Stimulated activated CD4-positive, alpha-beta T cell treated with anti-CD3 and anti-CD28 coated beads, Interleukin-15, amount 100 ng/mL, for 24 hours (primary cell): ENCODE measurements at regions not wholly inside any gene's neighbourhood (a gene's known extent, or its start where the extent isn't known, plus 50 kb on each side); places are given as distances from the start of the nearest gene placed in this dataset.
"Not testable (repeated sequence)": the region's sequence is repeated elsewhere in the genome, so short reads cannot be mapped to it uniquely, and the experiment has no call there.

ENCODE experiments used
- DNase-seq: peaks from one replicate; pipeline ENCODE4 v3.0.0-alpha.2; 2020

DNA sequence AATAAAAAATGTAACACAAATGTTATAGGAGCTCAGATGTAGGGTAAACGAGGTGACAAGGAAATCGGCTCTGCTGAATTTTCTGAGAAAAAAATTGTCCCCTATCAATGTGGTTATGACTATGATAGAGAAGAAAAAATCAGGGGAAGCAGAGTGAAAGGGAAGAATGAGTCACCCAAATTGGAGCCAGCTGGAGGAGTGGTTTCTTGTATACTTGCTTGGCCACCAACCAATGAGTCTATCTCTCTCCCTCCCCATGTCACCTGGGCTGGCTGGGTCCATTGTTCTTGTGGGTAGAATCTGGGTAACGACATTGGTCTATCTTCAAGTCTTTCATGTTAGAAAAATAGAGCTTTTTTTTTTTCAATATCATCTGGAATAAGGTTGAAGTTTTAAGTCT, 196.6 kb upstream of the FLRT2 start:
- no peak for DNase-seq

GRCh38 chr14:85333841-85334240, 196.1 kb upstream of the FLRT2 start:
- DNase-seq: no peak

GRCh38 chr14:85334316-85334715, 195.6 kb upstream of the FLRT2 start:
- DNase-seq: no peak

DNA sequence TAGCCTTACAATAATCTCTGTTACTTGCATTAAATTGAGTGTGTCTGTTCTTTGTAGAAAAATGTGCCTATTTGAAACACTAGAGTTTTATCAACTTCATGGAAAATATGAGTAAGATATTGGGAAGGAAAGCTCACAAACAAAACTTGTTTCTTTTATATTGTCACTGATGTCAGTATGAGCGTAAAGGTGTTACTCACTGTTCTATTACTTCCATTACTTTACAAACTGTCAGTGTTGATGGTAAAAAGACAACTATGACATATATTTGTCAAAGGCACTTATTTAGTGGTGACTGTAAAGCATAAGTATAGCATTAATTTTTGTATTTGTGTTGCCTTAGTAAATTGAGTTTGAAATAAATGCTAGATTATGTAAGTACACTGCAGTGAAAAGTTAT, 193.7 kb upstream of the FLRT2 start:
- no peak for DNase-seq

GRCh38 chr14:85336817-85337216, 193.1 kb upstream of the FLRT2 start:
- no peak for DNase-seq

- no peak for DNase-seq
Observed at GRCh38 chr14:85338895-85339294, 191.0 kb upstream of the FLRT2 start.

DNA sequence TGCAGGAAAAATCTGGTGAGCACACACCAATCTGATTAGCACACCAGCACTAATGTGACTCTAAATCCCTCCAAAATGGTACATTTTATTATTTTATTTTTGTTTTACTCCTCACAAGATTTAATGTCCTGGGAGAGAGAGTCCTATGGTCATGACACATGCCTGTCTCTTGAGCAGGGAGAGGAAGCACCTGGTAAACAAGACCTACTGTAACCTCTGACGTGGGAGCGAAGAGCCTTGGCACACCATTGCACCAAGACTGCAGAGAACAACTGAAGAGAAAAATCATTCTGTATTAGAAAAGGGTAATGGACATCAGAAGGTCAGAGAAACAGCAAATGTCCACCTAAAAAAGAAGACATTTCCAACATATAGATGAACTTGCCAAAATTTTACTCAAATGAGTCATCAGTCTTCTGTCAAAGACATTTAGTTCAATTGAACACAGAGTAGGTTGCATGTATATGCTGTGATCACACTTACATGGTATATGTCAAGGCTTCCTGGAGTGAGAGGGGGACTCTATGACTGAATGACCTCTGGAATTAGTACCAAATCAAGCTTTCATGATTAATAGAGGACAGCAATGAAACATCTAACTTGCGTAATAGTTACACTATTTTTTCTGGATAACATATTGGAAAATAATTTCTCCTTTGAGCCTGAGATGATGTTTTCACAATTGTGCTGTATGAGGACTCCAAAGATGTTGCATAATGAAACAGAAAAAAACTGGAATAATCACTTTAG, 186.9 kb upstream of the FLRT2 start:
- no peak for DNase-seq

GRCh38 chr14:85344171-85344570, 185.8 kb upstream of the FLRT2 start:
- no peak for DNase-seq

GRCh38 chr14:85344847-85345570, 184.9 kb upstream of the FLRT2 start:
- no peak for DNase-seq

GRCh38 chr14:85350667-85351066, 179.3 kb upstream of the FLRT2 start:
- no peak for DNase-seq

DNA sequence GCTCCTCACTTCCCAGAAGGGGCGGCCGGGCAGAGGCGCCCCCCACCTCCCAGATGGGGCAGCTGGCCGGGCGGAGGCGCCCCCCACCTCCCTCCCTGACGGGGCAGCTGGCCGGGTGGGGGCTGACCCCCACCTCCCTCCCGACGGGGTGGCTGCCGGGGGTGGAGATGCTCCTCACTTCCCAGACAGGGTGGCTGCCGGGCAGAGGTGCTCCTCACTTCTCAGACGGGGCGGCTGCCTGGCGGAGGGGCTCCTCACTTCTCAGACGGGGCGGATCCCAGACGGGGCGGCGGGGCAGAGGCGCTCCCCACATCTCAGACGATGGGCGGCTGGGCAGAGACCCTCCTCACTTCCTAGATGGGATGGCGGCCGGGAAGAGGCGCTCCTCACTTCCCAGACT, 177.4 kb upstream of the FLRT2 start:
- DNase-seq: not testable (repeated sequence)

GRCh38 chr14:85357120-85357519, 172.8 kb upstream of the FLRT2 start:
- DNase-seq: no peak

GRCh38 chr14:85358136-85358785, 171.7 kb upstream of the FLRT2 start:
- no peak for DNase-seq

DNA sequence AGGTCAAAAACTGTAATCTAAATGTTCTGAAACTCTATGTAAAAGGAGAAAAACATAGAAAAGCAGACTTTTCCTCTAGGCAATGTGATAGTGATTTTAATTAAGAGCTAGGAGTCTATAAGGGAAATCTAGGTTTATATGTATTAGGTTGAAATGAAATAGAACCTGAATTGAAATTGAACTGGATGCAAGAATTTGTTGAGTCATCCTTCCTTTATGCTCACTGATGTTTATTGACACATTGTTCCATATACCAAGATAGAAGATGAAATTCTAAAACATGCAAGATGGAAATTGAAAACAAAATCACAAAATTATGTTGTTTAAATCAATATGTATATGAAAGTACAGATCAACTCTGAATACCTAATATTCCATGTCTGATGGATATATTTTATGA, 170.4 kb upstream of the FLRT2 start:
- DNase-seq: no peak

DNA sequence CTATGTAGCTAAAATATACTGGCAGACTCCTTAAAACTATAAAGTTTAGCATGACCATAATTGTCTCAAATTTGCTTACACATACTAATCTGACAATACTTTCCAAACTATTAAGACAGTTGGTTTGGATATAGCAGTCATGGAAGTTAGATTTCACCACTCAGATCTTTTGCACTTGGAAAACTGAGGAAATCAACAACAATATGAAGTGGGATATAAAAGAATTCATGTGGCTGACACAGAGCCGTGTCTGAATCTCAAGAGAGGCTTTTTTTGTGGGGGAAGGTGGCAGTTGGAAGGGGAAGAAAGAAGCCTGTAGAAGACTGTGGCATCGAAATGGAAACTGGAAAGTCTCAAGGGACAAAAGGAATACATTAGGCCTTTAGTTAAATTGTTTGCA, 166.6 kb upstream of the FLRT2 start:
- no peak for DNase-seq

DNA sequence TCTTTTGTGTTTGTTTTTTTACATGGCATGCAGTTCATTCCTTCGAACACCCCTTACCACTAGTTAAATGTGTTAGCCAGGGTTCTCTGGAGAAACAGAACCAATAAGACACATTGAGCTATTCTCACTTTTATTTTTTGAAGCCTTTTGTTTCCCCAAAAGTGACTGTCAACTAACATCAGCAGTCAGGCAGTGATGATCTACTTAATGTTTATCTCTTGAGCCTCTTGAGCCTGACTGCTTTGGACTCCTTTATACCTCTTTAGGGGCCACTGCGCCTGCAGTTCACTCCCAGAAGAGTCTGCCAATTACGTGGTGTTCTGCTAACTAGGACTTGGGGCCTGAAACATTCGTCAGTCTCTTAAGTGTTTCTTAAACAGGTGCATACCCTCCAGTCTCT, 163.7 kb upstream of the FLRT2 start:
- no peak for DNase-seq

DNA sequence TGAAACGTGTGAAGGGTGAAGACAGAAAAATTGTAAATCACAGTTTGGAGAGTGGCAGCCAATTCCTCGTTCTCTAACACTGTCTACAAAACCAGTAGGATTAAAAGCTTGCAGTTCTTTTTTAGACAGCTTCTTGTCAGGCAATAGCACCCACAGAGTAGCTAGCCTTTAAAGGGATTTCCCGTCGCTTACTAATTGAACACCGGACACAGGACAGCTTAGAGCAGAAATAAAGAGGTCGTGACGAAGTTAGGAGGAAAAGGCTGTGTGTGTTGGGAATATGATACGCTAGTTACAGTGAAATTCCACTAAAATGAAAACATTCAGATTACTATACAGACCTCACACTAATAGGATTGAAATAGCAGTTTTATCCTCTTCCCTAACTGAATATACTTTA, 149.1 kb upstream of the FLRT2 start:
- DNase-seq: no peak

- DNase-seq: no peak
Observed at GRCh38 chr14:85382341-85382740, 147.6 kb upstream of the FLRT2 start.

DNA sequence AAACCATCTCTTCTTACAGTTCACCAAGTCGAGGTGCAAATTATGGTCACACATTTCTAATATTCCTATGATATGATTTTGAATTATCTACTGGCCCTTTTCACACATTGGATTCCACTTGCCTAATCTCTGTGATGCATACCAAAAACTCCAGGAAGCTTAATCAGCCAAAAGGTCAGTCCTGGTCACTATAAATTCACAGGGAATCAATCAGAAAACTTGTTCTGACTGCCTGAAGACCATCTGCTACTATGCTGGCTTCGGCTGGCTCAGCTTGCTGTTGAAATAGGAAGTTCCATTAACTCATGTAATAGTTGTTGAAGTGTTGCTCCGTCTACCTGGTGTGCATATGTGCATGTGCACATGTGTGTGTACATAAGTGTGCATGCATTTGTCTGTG, 142.8 kb upstream of the FLRT2 start:
- DNase-seq: no peak

GRCh38 chr14:85390236-85390635, 139.7 kb upstream of the FLRT2 start:
- DNase-seq: no peak

- DNase-seq: no peak
Observed at GRCh38 chr14:85391455-85391854, 138.5 kb upstream of the FLRT2 start.

- DNase-seq: no peak
Observed at GRCh38 chr14:85391892-85392291, 138.1 kb upstream of the FLRT2 start.

DNA sequence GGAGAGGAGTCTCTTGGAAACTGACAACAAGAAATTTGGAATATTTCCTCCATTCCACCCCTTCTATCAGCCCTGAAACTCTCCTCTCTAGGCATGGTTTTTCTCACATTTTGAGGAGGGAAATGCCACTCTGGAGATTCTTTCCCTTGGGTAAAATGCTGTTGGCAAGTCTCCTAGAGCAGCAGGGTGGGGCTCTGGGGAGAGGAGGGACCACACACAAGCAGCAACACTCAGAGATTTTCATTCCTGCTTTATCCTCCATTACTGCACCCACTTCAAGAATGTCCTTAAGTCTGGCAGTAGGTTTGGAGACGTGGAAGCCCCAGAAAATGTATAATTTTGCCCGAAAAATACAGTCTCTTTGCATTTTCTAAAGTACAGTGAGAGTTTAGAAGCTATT, 130.8 kb upstream of the FLRT2 start:
- DNase-seq: no peak

DNA sequence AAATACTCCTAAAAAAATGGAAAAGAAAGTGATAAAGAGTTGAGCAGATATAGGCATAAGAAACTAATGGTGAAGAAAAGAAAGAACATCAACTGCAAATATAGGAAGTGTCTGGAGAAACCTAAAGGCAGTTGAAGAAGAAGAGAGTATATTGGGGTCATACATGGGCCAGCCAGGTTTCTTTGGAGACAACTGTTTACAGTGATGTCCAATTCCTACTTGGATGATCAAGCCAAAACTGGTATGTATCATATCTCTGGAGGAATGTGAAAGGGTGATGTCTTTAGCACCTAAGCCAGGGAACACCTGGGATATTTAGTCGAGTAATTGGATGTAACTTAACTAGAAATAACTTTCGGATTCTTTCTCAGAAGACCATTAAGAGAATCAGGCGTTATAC, 129.3 kb upstream of the FLRT2 start:
- no peak for DNase-seq
